ENCODE measurements at regions not wholly inside any gene's neighbourhood (a gene's known extent, or its start where the extent isn't known, plus 50 kb on each side); places are given as distances from the start of the nearest gene placed in this dataset.

- Histone ChIP-seq H3K4me3 (ENCODE audit: low read length) (no peak overlapping the region), H3K9ac (ENCODE audit: low read length) (no peak overlapping the region), H3F3A (ENCODE audit: insufficient read depth, low read length, poor library complexity, severe bottlenecking) (no peaks in the 10 kb centered on the region), H3K27ac (ENCODE audit: low read length) (no peak overlapping the region), H3K9me2 (ENCODE audit: insufficient read depth, low read length) (no peaks in the 10 kb centered on the region), H3K4me2 (ENCODE audit: low read length) (no peak overlapping the region), H3K27me3 (ENCODE audit: insufficient read depth, low read depth, low read length) (no peaks in the 10 kb centered on the region), H4K20me1 (ENCODE audit: insufficient read depth) (no peaks in the 10 kb centered on the region), H3K9me3 (ENCODE audit: low read length) (no peaks in the 10 kb centered on the region), H3K79me2 (replicated peaks; ENCODE audit: insufficient read depth, low read length) (no peaks in the 10 kb centered on the region), H3K36me3 (ENCODE audit: insufficient read depth, low read length) (no peaks in the 10 kb centered on the region), H2AFZ (ENCODE audit: low read depth, low read length) (no peak overlapping the region)
- TF ChIP-seq EP300 (conservative IDR thresholded peaks at IDR 0.05; ENCODE audit: poor library complexity, severe bottlenecking) (no peak), SMC3 (conservative IDR thresholded peaks at IDR 0.05; ENCODE audit: poor library complexity) (no peak)
Observed at GRCh38 chr2:19036091-19036490, 322.3 kb downstream of the OSR1 start.

- no peaks in the 10 kb centered on the region for H3F3A ChIP-seq (ENCODE audit: insufficient read depth, low read length, poor library complexity, severe bottlenecking)
- no peak overlapping the region for H3K4me2 ChIP-seq (ENCODE audit: low read length)
- H3K9me3 ChIP-seq (ENCODE audit: low read length): no peaks in the 10 kb centered on the region
Observed at GRCh38 chr2:19035238-19035637, 323.2 kb downstream of the OSR1 start.

GRCh38 chr2:19033240-19033639, 325.2 kb downstream of the OSR1 start:
- H3K4me2 ChIP-seq (ENCODE audit: low read length): no peak overlapping the region
- H3K9me2 ChIP-seq (ENCODE audit: insufficient read depth, low read length): no peaks in the 10 kb centered on the region
- H2AFZ ChIP-seq (ENCODE audit: low read depth, low read length): no peak overlapping the region
- H3K9ac ChIP-seq (ENCODE audit: low read length): no peak overlapping the region
- no peaks in the 10 kb centered on the region for H3K9me3 ChIP-seq (ENCODE audit: low read length)
- H4K20me1 ChIP-seq (ENCODE audit: insufficient read depth): no peaks in the 10 kb centered on the region
- H3K27ac ChIP-seq (ENCODE audit: low read length): no peak overlapping the region
- no peaks in the 10 kb centered on the region for H3K36me3 ChIP-seq (ENCODE audit: insufficient read depth, low read length)
- H3F3A ChIP-seq (ENCODE audit: insufficient read depth, low read length, poor library complexity, severe bottlenecking): no peaks in the 10 kb centered on the region
- H3K4me3 ChIP-seq (ENCODE audit: low read length): no peak overlapping the region
- no peaks in the 10 kb centered on the region for H3K79me2 ChIP-seq (replicated peaks; ENCODE audit: insufficient read depth, low read length)
- H3K27me3 ChIP-seq (ENCODE audit: insufficient read depth, low read depth, low read length): no peaks in the 10 kb centered on the region
- TF ChIP-seq RAD21 (conservative IDR thresholded peaks at IDR 0.05): no peak
- TF ChIP-seq SMC3 (conservative IDR thresholded peaks at IDR 0.05; ENCODE audit: poor library complexity): no peak
- TF ChIP-seq CTCF (IDR thresholded peaks at IDR 0.05; ENCODE audit: poor library complexity, severe bottlenecking): no peak
- TF ChIP-seq EP300 (conservative IDR thresholded peaks at IDR 0.05; ENCODE audit: poor library complexity, severe bottlenecking): no peak
- no peak for TF ChIP-seq MXI1 (conservative IDR thresholded peaks at IDR 0.05; ENCODE audit: poor library complexity, severe bottlenecking)
- no peak for TF ChIP-seq POLR2AphosphoS5 (IDR thresholded peaks at IDR 0.05)
- no peak for TF ChIP-seq EZH2 (IDR thresholded peaks at IDR 0.05; ENCODE audit: borderline replicate concordance, insufficient read depth, low read length, poor library complexity, severe bottlenecking)
- no peak for TF ChIP-seq TAF1 (IDR thresholded peaks at IDR 0.05; ENCODE audit: low read depth)
- no peak for TF ChIP-seq REST (IDR thresholded peaks at IDR 0.05; ENCODE audit: borderline replicate concordance)

More at GRCh38 chr2:19035238-19035637, 323.2 kb downstream of the OSR1 start:
- Histone ChIP-seq H3K79me2 (replicated peaks; ENCODE audit: insufficient read depth, low read length) (no peaks in the 10 kb centered on the region), H4K20me1 (ENCODE audit: insufficient read depth) (no peaks in the 10 kb centered on the region), H3K27ac (ENCODE audit: low read length) (no peak overlapping the region), H3K27me3 (ENCODE audit: insufficient read depth, low read depth, low read length) (no peaks in the 10 kb centered on the region), H2AFZ (ENCODE audit: low read depth, low read length) (no peak overlapping the region), H3K4me3 (ENCODE audit: low read length) (no peak overlapping the region), H3K9me2 (ENCODE audit: insufficient read depth, low read length) (no peaks in the 10 kb centered on the region), H3K9ac (ENCODE audit: low read length) (no peak overlapping the region), H3K36me3 (ENCODE audit: insufficient read depth, low read length) (no peaks in the 10 kb centered on the region)
- no peak for TF ChIP-seq TAF1 (IDR thresholded peaks at IDR 0.05; ENCODE audit: low read depth)

Data from neural cell (in vitro differentiated cells).